ENCODE measurements at regions not wholly inside any gene's neighbourhood (a gene's known extent, or its start where the extent isn't known, plus 50 kb on each side); places are given as distances from the start of the nearest gene placed in this dataset.
"Not testable (repeated sequence)": the region's sequence is repeated elsewhere in the genome, so short reads cannot be mapped to it uniquely, and the experiment has no call there.

DNA sequence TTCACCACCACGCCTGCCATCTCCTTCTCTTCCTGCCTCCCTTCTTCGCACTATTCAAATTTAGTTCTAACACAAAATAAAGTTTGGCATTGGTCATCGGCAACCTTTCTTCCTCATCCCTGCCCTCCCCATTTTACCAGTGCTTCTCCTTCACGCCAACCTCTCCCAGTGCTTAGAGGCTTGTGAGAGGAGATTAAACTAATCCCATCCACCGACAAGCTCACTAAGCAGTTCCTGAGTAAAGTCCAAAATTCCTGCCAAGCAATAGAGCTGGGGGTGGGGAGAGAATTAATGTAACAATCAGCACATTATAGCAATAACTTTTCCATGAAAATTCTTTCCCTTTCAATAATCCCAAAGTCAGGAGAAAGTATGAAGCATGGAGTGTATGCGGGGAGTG, 157.4 kb upstream of the GMNC start:
- no peaks in the 10 kb centered on the region for H3K9me2 ChIP-seq (replicated peaks; ENCODE audit: insufficient read depth, low read length)
- no peaks in the 10 kb centered on the region for H3K4me1 ChIP-seq (ENCODE audit: low read length)
- H3K27ac ChIP-seq (ENCODE audit: low read length), result no peak overlapping the region
- H3K27me3 ChIP-seq (replicated peaks; ENCODE audit: insufficient read depth, low read length), result no peaks in the 10 kb centered on the region
- H3K9ac ChIP-seq (ENCODE audit: low read length), result no peak overlapping the region
- TF ChIP-seq EZH2phosphoT487 (IDR thresholded peaks at IDR 0.05; ENCODE audit: low read length), result no peak
- no peak for TF ChIP-seq EZH2 (optimal IDR thresholded peaks at IDR 0.05; ENCODE audit: low read depth, low read length)
- no peak for TF ChIP-seq CTCF (IDR thresholded peaks at IDR 0.05; ENCODE audit: low read length)
- no peaks in the 10 kb centered on the region for H3F3A ChIP-seq (ENCODE audit: insufficient read depth, low read length)
- no peak overlapping the region for H3K4me3 ChIP-seq (ENCODE audit: low read length)
- H2AFZ ChIP-seq (ENCODE audit: low read length), result no peak overlapping the region
- H3K4me2 ChIP-seq (ENCODE audit: low read depth, low read length), result no peak overlapping the region
- no peaks in the 10 kb centered on the region for H3K9me3 ChIP-seq (replicated peaks; ENCODE audit: insufficient read depth, low read length)
- no peaks in the 10 kb centered on the region for H4K20me1 ChIP-seq (ENCODE audit: insufficient read depth, low read length)
- H3K79me2 ChIP-seq (ENCODE audit: low read length), result no peaks in the 10 kb centered on the region
- DNase-seq, result no peak
- H3K36me3 ChIP-seq (replicated peaks; ENCODE audit: insufficient read depth, low read length), result no peaks in the 10 kb centered on the region

- H3K27ac ChIP-seq (ENCODE audit: low read length); H3K9ac ChIP-seq (ENCODE audit: low read length); H3K9me3 ChIP-seq (replicated peaks; ENCODE audit: insufficient read depth, low read length); H3K36me3 ChIP-seq (replicated peaks; ENCODE audit: insufficient read depth, low read length); H3K9me2 ChIP-seq (replicated peaks; ENCODE audit: insufficient read depth, low read length); H4K20me1 ChIP-seq (ENCODE audit: insufficient read depth, low read length); H3K4me3 ChIP-seq (ENCODE audit: low read length); H3F3A ChIP-seq (ENCODE audit: insufficient read depth, low read length); H2AFZ ChIP-seq (ENCODE audit: low read length); H3K4me2 ChIP-seq (ENCODE audit: low read depth, low read length); H3K27me3 ChIP-seq (replicated peaks; ENCODE audit: insufficient read depth, low read length); DNase-seq; H3K4me1 ChIP-seq (ENCODE audit: low read length); H3K79me2 ChIP-seq (ENCODE audit: low read length): not testable (repeated sequence)
Measured at GRCh38 chr3:191015960-191016359, 153.5 kb upstream of the GMNC start.

DNA sequence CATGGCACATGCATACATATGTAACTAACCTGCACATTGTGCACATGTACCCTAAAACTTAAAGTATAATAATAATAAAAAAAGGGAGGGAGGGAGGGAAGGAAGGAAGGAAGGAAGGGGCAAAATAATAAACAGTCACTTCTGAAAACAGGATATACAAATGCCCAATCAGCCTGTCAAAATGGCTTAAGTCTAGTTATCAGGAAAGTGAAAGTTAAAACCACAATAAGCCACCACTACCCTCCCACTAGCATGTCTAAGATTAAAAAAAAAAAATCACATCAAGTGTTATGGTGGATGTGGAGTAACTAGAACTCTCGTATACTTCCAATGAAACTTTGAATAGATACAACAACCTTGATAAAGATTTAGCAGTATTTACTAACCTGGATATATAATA, 145.6 kb upstream of the GMNC start:
- H3K27ac ChIP-seq (ENCODE audit: low read length), result no peak overlapping the region
- H3F3A ChIP-seq (ENCODE audit: insufficient read depth, low read length), result no peaks in the 10 kb centered on the region
- H3K9me2 ChIP-seq (replicated peaks; ENCODE audit: insufficient read depth, low read length), result no peaks in the 10 kb centered on the region
- no peaks in the 10 kb centered on the region for H3K9me3 ChIP-seq (replicated peaks; ENCODE audit: insufficient read depth, low read length)
- no peaks in the 10 kb centered on the region for H3K4me1 ChIP-seq (ENCODE audit: low read length)
- H3K9ac ChIP-seq (ENCODE audit: low read length), result no peak overlapping the region
- H3K4me3 ChIP-seq (ENCODE audit: low read length), result no peak overlapping the region
- no peaks in the 10 kb centered on the region for H4K20me1 ChIP-seq (ENCODE audit: insufficient read depth, low read length)
- no peaks in the 10 kb centered on the region for H3K27me3 ChIP-seq (replicated peaks; ENCODE audit: insufficient read depth, low read length)
- no peaks in the 10 kb centered on the region for H3K36me3 ChIP-seq (replicated peaks; ENCODE audit: insufficient read depth, low read length)
- no peaks in the 10 kb centered on the region for H3K79me2 ChIP-seq (ENCODE audit: low read length)
- H2AFZ ChIP-seq (ENCODE audit: low read length), result no peak overlapping the region
- no peak overlapping the region for H3K4me2 ChIP-seq (ENCODE audit: low read depth, low read length)
- TF ChIP-seq CTCF (IDR thresholded peaks at IDR 0.05; ENCODE audit: low read length), result no peak
- TF ChIP-seq EZH2 (optimal IDR thresholded peaks at IDR 0.05; ENCODE audit: low read depth, low read length), result no peak
- no peak for TF ChIP-seq EZH2phosphoT487 (IDR thresholded peaks at IDR 0.05; ENCODE audit: low read length)
- DNase-seq, result no peak

DNA sequence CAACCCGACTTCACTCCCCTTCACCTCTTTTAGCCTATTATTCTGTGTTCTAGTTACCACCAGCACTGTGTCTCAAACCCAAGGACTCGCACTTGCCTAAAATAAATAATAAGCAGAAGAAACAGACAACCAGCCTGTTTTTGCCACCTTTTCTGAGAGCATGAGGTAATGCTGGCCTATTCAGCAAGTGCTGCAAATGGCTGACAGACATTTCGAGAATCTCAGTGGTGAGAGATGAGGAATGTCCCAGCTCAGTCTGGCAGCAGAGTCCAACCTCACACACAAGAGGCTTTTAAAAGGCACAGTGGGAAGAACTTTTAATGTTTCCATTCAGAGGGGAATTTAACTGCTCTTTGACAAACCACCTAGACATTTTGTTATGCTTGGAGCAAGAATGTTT, 143.3 kb upstream of the GMNC start:
- no peak for DNase-seq
- Histone ChIP-seq H3K4me2 (ENCODE audit: low read depth, low read length) (no peak overlapping the region), H3K4me3 (ENCODE audit: low read length) (no peak overlapping the region), H2AFZ (ENCODE audit: low read length) (no peak overlapping the region), H3K9me3 (replicated peaks; ENCODE audit: insufficient read depth, low read length) (no peaks in the 10 kb centered on the region), H3K9ac (ENCODE audit: low read length) (no peak overlapping the region), H3K9me2 (replicated peaks; ENCODE audit: insufficient read depth, low read length) (no peaks in the 10 kb centered on the region), H3K36me3 (replicated peaks; ENCODE audit: insufficient read depth, low read length) (no peaks in the 10 kb centered on the region), H3K4me1 (ENCODE audit: low read length) (no peaks in the 10 kb centered on the region), H3F3A (ENCODE audit: insufficient read depth, low read length) (no peaks in the 10 kb centered on the region), H3K79me2 (ENCODE audit: low read length) (no peaks in the 10 kb centered on the region), H4K20me1 (ENCODE audit: insufficient read depth, low read length) (no peaks in the 10 kb centered on the region), H3K27ac (ENCODE audit: low read length) (no peak overlapping the region), H3K27me3 (replicated peaks; ENCODE audit: insufficient read depth, low read length) (no peaks in the 10 kb centered on the region)
- no peak for TF ChIP-seq EZH2 (optimal IDR thresholded peaks at IDR 0.05; ENCODE audit: low read depth, low read length)
- no peak for TF ChIP-seq EZH2phosphoT487 (IDR thresholded peaks at IDR 0.05; ENCODE audit: low read length)
- no peak for TF ChIP-seq CTCF (IDR thresholded peaks at IDR 0.05; ENCODE audit: low read length)
